Stimulated activated effector memory CD8-positive, alpha-beta T cell treated with anti-CD3 and anti-CD28 coated beads, Interleukin-12 subunit alpha, Interleukin-12 subunit beta, amount 100 ng/mL, for 72 hours (primary cell): ENCODE measurements at regions not wholly inside any gene's neighbourhood (a gene's known extent, or its start where the extent isn't known, plus 50 kb on each side); places are given as distances from the start of the nearest gene placed in this dataset.

Experiments used
- ATAC-seq: fragments of 150-1000 bp; cut with Tn5 transposase; 2 replicates; pipeline ENCODE4 v1.10.0; 2021
- DNase-seq, 2 donors: peaks; one replicate each; pipeline ENCODE4 v3.0.0; 2021 to 2022; ENCODE audit warnings: low spot score in 2 of 2
- H3K27ac Mint-ChIP-seq: one replicate; pipeline ENCODE4 v1.8.0; 2022; ENCODE audit warnings: mild to moderate bottlenecking, mixed read lengths
- H3K36me3 Mint-ChIP-seq: one replicate; pipeline ENCODE4 v1.8.0; 2022; ENCODE audit warnings: mild to moderate bottlenecking, mixed read lengths
- H3K4me1 Mint-ChIP-seq: one replicate; pipeline ENCODE4 v1.8.0; 2022; ENCODE audit warnings: mixed read lengths
- H3K4me3 Mint-ChIP-seq: one replicate; pipeline ENCODE4 v1.8.0; 2022; ENCODE audit warnings: mild to moderate bottlenecking, mixed read lengths
- H3K9me3 Mint-ChIP-seq: one replicate; pipeline ENCODE4 v1.8.0; 2022; ENCODE audit warnings: mixed read lengths

DNA sequence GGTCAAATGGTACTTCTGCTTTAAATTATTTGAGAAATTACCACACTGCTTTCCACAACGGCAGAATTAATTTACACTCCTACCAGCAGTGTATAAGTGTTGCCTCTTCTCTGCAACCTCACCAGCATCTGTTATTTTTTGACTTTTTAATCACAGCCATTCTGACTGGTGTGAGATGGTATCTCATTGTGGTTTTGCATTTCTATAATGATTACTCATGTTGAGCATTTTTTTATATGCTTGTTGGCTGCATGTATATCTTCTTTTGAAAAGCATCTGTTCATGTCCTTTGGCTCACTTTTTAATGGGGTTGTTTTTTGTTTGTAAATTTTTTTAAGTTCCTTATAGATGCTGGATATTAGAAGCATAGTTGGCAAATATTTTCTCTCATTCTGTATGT lies 446.7 kb downstream of the PMP22 start:
- Mint-ChIP-seq H3K27ac (no peak overlapping the region), H3K9me3 (no peaks in the 10 kb centered on the region), H3K36me3 (no peaks in the 10 kb centered on the region), H3K4me1 (peaks cover 7% of the 10 kb centered on the region), H3K4me3 (no peak overlapping the region)
- DNase-seq = no peak
- peak; percentile 40 for ATAC-seq

DNA sequence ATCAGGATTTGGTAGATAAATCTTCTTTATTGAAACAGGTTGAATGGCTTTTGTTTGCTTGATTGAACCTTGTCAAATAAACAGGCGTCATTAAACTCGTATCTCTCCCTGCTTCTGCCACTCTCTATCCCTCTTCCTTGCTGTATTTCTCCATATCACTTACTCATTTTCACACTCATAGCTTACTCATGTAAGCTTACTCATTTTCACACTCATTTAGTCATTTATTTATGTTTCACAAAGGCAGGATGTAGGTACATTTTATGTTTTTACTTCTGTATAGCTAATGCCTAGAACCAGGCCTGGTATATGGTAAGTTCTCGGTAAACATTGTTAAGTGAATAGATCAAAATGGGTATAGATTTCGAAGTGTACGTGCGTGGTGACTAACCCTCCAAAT lies 450.0 kb downstream of the PMP22 start:
- H3K4me3 Mint-ChIP-seq = no peak overlapping the region
- H3K9me3 Mint-ChIP-seq = no peaks in the 10 kb centered on the region
- no peaks in the 10 kb centered on the region for H3K36me3 Mint-ChIP-seq
- H3K27ac Mint-ChIP-seq = no peak overlapping the region
- ATAC-seq (peak; percentile 91), DNase-seq (no peak)
- peaks cover 7% of the 10 kb centered on the region for H3K4me1 Mint-ChIP-seq

DNA sequence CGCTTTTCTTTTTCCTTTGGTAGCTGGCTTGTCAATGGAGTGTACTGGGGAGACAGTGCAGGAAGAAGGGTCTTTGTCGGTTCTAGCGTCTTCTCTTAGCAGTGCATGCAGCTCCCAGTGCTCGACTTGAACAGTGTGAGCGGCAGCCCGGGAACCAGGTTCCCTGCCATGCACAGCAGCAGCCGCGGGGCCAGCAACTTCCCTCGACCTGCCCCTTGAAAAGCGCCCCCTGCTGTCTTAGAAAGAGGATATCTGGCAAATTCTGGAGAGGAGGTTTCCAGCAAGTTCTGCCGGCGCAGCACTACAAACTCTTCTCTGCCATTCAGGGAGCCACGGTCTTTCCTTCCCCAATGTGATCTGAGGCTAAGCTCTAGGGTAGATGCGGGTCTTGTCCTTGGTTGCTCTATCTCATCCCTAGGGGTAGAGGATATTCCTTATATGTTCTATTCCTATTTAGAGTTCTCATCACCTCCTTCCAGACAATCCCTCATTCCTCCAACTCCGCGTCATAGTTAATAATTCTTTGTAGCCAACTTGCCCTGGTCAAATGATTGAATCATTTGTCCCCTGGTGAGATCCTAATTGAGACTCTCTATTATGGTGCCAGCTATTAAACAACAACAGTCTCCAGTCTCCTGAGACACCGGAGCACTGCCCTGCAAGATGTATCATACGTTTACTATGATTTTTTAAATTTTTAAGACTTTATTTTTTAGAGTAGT lies 451.3 kb downstream of the PMP22 start:
- no peaks in the 10 kb centered on the region for H3K36me3 Mint-ChIP-seq
- H3K4me1 Mint-ChIP-seq = peaks cover 7% of the 10 kb centered on the region
- ATAC-seq = peak; percentile 22
- peak in 1 of 2 donors; percentile 3 for DNase-seq
- no peak overlapping the region for H3K4me3 Mint-ChIP-seq
- no peak overlapping the region for H3K27ac Mint-ChIP-seq
- no peaks in the 10 kb centered on the region for H3K9me3 Mint-ChIP-seq

DNA sequence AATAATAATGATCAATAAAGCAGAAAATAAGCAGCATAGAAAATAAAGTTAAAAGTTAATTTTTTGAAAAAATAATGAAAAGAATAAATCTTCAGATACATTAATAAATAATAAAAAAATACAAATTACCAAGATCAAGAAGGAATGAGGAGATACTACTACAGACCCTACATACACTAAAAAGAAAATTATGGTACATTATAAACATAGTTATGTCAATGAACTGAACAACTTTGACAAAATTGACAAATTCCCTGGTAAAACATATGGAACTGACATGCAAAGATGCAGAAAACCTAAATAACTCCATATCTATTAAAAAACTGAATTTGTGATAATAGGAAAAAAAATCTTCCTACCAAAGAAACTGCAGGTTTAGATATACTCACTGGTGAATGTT lies 456.7 kb downstream of the PMP22 start:
- H3K36me3 Mint-ChIP-seq = no peaks in the 10 kb centered on the region
- no peak overlapping the region for H3K4me3 Mint-ChIP-seq
- H3K4me1 Mint-ChIP-seq = no peaks in the 10 kb centered on the region
- ATAC-seq = no peak
- H3K27ac Mint-ChIP-seq = no peak overlapping the region
- H3K9me3 Mint-ChIP-seq = no peaks in the 10 kb centered on the region
- no peak for DNase-seq

DNA sequence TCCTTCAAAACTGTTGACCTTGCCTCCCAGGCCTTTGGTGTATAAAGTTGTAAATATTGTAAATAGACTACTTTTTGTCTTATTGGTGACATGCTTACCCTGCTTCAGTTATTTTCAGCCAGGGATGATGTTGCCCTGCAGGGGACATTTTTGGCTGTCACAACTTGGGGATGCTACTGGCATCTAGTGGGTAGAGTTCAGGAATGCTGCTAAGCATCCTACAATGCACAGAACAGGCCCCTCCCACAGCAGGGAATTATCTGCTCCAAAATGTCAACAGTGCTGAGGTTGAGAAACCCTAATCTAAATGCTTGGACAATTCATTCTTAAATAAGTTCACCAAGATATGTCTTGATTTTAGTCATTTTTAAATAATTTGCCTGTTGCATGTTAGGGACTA lies 459.8 kb downstream of the PMP22 start:
- Mint-ChIP-seq H3K4me3 (no peak overlapping the region), H3K27ac (no peak overlapping the region), H3K4me1 (no peaks in the 10 kb centered on the region), H3K36me3 (no peaks in the 10 kb centered on the region), H3K9me3 (no peaks in the 10 kb centered on the region)
- DNase-seq (no peak), ATAC-seq (no peak)

DNA sequence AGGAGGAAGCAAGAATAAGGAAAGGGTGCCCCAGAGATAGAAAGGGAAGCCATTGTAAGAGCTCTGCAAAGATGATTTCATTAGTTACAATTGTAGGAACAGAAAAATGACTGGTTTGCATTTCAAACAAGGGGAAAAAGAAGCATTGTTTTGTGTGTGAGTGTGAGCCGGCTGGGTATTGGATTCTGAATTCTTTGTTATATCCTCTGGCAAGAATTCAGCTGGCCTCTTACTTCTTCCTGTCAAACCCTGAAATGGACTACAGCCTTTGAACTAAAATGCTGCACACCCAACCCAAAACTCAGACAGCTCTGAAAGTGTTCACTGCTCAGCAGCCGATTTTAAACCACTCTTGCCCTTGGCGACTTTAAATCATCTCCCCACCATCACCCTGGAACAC lies 461.3 kb downstream of the PMP22 start:
- Mint-ChIP-seq H3K27ac (no peak overlapping the region), H3K4me3 (no peak overlapping the region), H3K9me3 (no peaks in the 10 kb centered on the region), H3K36me3 (no peaks in the 10 kb centered on the region), H3K4me1 (no peaks in the 10 kb centered on the region)
- ATAC-seq = no peak
- DNase-seq = no peak

DNA sequence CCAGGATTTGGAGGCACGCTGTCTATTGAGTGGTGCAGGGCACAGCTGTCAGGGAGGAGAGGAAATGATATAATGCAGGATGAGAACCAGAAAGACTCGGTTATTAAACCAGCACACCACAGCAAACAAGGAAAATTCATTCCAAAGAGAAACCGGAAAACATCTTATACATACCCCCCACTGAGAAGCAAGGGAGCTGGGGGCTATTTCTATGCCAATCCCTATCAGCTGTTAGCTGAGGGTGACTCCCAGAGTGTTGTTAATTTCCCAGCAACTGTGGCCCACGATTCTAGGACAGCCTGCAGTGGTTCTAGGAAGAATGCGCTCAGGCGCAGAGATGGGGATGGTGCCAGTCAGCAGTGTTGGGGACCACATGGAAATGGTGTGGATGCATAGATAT lies 467.3 kb downstream of the PMP22 start:
- no peak overlapping the region for H3K4me3 Mint-ChIP-seq
- H3K4me1 Mint-ChIP-seq = no peaks in the 10 kb centered on the region
- no peak overlapping the region for H3K27ac Mint-ChIP-seq
- no peaks in the 10 kb centered on the region for H3K9me3 Mint-ChIP-seq
- H3K36me3 Mint-ChIP-seq = no peaks in the 10 kb centered on the region
- ATAC-seq (no peak), DNase-seq (no peak)

DNA sequence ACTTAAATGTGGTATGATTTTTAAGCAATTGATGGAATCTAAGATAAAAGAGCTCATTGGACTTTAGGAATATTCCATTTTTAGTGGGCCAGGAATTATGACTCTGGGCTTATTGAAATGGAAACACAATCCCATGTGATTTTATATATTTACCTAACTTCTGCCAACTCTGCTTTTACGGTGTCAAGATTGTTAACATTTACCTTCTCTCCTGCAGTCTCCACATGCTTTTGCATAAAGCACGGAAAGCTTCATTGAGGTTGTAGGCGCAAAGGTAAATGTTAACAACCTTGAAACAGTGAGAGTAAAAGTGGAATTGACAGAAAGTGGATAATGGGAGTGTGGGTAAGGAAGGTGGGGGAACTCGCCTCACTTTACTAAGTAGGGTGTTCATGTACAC lies 468.1 kb downstream of the PMP22 start:
- H3K9me3 Mint-ChIP-seq = no peaks in the 10 kb centered on the region
- DNase-seq (no peak), ATAC-seq (no peak)
- no peak overlapping the region for H3K27ac Mint-ChIP-seq
- no peak overlapping the region for H3K4me3 Mint-ChIP-seq
- H3K36me3 Mint-ChIP-seq = no peaks in the 10 kb centered on the region
- no peaks in the 10 kb centered on the region for H3K4me1 Mint-ChIP-seq

DNA sequence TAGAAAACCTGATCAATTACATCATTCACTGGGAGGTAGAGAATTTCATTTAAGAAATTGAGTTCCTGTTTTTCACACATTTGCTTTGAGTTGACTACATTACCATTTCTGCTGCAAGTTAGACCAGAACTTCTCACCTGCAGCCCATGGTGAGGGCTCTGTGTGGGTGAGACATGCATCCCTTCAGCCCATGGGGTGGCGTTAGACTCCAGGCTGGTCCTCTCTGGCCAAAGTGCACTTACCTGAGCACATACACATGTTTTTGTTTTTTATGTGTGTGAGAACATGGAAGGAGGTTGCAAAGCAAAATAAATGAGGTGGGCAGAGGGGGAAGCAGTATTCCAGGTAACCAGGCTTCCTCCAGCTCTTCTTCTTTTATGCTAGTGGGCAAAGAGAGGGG lies 470.2 kb downstream of the PMP22 start:
- Mint-ChIP-seq H3K36me3 (no peaks in the 10 kb centered on the region), H3K27ac (no peak overlapping the region)
- no peak for DNase-seq

DNA sequence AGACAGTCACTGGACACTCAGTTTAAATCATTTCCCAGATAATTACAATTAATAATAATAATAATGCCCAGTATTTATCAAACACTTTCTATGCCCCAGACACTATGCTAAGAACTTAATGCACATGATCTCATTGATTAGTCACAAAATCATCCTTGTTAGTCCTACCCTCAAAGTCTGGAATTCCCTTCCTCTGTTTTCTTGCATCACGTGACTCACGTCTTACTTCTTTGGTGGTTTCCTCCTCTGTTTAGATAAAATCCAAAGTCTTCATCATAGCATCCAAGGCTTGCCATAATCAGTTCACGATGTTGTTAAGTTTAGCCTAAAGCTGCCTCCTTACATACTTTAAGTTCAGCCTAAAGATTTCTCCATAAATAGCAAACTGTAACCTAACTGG lies 471.9 kb downstream of the PMP22 start:
- ATAC-seq (no peak), DNase-seq (no peak)
- Mint-ChIP-seq H3K36me3 (no peaks in the 10 kb centered on the region), H3K4me1 (no peaks in the 10 kb centered on the region), H3K27ac (no peak overlapping the region), H3K4me3 (no peak overlapping the region), H3K9me3 (no peaks in the 10 kb centered on the region)

More for the DNA sequence above, 470.2 kb downstream of the PMP22 start:
- no peak for ATAC-seq
- H3K4me1 Mint-ChIP-seq = no peaks in the 10 kb centered on the region
- H3K4me3 Mint-ChIP-seq = no peak overlapping the region
- no peaks in the 10 kb centered on the region for H3K9me3 Mint-ChIP-seq

DNA sequence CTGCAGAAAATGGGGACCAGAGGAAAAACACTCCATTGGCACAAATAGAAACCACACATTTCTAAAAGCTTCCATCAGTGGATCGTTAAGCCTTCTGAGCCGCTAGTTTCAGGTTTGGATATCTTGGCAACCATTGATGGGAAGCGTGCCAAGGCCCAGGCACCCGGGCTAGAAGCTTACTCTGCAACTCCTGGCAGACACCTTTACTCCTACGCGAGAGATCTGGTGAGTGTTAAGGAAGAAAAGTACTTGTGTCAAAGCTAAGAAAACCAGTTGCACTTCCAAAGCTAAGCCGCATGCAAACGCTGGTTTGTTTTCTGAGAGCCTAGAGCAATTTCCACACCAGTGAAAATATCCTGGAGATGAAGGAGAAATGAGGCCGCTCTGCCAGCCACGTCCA lies 472.4 kb downstream of the PMP22 start:
- DNase-seq = no peak
- ATAC-seq = no peak

DNA sequence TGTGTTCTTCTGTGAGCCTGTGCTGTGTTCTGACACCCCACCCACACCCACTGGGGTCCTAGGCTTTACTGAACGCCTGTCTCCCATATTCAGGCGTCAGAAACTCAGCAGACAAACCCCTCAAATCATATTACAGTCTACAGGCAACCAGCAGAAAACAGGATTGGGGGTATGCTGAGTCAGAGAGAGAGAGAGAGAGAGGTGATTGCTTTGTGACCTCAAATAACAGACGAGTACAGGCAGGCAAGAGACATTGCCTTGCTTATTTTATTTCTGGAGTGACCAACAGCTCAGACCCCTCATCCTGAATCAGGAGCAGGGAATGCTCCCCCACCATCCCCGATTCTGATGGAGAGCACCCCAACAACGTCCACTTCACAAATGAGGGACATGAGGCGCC lies 473.9 kb downstream of the PMP22 start:
- no peak overlapping the region for H3K27ac Mint-ChIP-seq
- ATAC-seq (no peak), DNase-seq (no peak)

More for the DNA sequence above, 472.4 kb downstream of the PMP22 start:
- Mint-ChIP-seq H3K4me1 (no peaks in the 10 kb centered on the region), H3K27ac (no peak overlapping the region), H3K4me3 (no peak overlapping the region), H3K9me3 (no peaks in the 10 kb centered on the region), H3K36me3 (no peaks in the 10 kb centered on the region)

DNA sequence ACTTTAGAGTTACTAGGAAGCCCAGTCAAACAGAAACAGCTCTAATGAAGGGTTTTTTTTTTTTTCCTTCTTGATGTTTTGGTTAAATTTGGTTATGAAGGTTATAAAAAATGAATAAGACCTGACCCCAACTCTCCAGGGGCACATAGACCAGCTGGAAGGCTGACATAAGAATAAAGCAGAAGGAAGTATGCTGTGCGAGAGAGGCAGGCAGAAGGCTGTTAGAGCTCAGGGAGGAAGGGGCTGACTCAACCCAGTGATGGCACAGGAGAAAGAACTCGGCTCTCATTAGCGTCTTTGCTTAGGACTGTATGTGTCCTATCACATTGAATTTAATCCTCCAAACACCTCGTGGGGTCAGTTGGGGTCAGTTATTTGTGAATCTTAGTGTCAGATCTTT lies 474.6 kb downstream of the PMP22 start:
- DNase-seq (no peak), ATAC-seq (peak; percentile 59)
- Mint-ChIP-seq H3K4me1 (no peaks in the 10 kb centered on the region), H3K9me3 (no peaks in the 10 kb centered on the region), H3K4me3 (no peak overlapping the region), H3K27ac (no peak overlapping the region), H3K36me3 (no peaks in the 10 kb centered on the region)

More for the DNA sequence above, 473.9 kb downstream of the PMP22 start:
- Mint-ChIP-seq H3K4me1 (no peaks in the 10 kb centered on the region), H3K36me3 (no peaks in the 10 kb centered on the region), H3K4me3 (no peak overlapping the region), H3K9me3 (no peaks in the 10 kb centered on the region)

DNA sequence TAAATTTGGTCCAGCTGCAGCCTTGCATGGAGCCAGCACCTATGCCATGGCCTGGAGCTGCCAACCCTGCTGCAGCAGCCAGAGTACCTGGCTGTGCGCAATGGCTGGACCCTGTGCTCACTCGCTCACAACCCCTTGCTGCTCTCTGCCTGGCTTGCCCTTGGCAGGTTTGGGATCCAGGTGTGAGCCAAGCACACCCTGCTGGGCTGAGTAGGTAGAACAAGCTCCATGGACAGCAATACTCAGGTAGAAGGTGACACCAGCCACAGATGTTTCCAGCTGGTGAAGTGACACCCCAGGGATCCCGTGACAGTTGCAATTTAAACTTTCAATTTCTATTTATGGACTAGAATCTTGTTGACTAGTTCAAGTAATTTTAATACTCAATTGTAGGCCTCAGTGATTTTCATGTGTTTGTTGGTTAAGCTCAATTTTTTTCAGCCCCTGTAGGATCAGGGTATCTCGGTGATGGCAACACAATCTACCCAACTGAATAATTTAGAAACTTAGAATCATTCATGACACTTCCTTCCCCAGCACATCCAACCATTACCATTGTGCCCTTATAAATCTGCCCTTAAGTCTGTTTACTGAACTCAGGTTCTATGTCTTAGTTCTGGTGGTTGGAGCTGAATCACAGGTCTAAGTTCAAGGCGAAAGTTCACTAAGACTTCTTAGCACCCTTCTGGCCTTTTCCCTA lies 480.0 kb downstream of the PMP22 start:
- DNase-seq = no peak
- Mint-ChIP-seq H3K9me3 (no peaks in the 10 kb centered on the region), H3K27ac (no peak overlapping the region), H3K36me3 (no peaks in the 10 kb centered on the region), H3K4me3 (no peak overlapping the region), H3K4me1 (no peaks in the 10 kb centered on the region)
- peak; percentile 59 for ATAC-seq

DNA sequence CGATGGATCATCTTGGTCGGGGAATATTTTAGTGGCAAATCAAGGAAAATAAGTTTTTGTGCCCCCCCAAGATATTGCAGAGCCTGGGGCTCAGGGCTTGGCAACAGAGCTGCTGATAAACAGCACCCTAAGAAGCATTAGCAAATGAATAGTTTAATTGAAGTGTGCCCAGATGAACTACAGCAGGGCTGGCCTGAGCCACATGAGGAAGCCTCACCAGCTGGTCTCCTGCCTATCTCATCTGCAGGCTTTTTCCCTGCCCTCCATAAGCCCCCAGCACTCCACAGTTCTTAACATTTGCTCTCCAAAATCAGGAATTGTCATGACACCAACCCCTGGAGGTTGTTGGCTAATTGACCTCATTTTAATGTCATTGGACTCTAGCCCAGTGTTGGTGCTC lies 480.2 kb downstream of the HS3ST3B1 start:
- no peaks in the 10 kb centered on the region for H3K4me1 Mint-ChIP-seq
- H3K4me3 Mint-ChIP-seq = no peak overlapping the region
- H3K27ac Mint-ChIP-seq = no peak overlapping the region
- H3K36me3 Mint-ChIP-seq = no peaks in the 10 kb centered on the region
- no peaks in the 10 kb centered on the region for H3K9me3 Mint-ChIP-seq
- DNase-seq = no peak
- ATAC-seq = no peak

DNA sequence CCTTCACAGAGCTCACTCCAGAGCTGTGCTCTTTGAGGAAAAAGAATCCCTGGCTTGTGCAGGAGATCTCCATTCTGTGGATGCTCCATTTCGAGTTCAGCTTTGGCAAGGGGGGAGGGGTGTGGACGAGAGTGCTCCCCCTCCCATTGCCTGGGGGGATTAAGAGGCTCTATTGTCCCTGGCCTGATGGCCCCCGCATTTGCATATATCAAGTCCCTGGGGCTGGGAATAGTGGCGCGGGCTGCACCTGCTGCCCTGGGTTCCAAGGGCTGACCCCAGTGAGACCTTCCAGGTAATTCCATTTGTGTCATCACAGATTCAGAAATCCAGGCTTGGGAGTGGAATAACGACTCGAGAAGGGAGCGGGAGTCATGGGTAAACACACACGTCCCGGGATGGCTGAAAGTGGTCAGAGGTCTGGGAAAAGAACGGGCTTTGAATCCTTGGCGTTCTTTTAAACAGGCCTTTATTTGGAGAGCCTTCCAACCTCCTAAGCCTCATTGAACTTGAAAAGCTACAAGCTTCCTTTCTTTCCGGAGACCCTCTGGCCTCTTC lies 479.3 kb downstream of the HS3ST3B1 start:
- DNase-seq = no peak
- Mint-ChIP-seq H3K4me3 (no peak overlapping the region), H3K9me3 (no peaks in the 10 kb centered on the region), H3K4me1 (no peaks in the 10 kb centered on the region), H3K36me3 (no peaks in the 10 kb centered on the region), H3K27ac (no peak overlapping the region)
- ATAC-seq = no peak
